ENCODE measurements at regions not wholly inside any gene's neighbourhood (a gene's known extent, or its start where the extent isn't known, plus 50 kb on each side); places are given as distances from the start of the nearest gene placed in this dataset.

DNA sequence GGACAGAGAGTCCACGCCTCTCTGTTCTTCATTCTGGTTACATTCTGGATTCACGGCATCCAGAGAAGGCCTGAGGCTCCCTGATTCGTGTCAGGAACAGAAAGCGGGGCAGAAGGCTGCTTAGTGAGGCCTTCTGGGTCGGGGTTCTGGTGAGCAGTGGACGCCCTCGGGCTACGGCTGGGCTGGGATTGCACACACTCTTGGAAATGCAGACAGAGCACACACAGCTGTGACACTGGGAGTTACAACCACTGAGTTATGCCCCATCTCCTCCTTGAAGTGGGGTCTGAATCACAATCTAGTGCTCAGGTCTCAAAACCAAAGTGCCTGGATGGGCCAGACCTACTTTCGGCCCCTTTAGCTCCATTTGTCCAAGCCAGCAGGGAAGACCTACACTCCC lies 156.9 kb upstream of the GDF10 start:
- TF ChIP-seq, protein P1, sequence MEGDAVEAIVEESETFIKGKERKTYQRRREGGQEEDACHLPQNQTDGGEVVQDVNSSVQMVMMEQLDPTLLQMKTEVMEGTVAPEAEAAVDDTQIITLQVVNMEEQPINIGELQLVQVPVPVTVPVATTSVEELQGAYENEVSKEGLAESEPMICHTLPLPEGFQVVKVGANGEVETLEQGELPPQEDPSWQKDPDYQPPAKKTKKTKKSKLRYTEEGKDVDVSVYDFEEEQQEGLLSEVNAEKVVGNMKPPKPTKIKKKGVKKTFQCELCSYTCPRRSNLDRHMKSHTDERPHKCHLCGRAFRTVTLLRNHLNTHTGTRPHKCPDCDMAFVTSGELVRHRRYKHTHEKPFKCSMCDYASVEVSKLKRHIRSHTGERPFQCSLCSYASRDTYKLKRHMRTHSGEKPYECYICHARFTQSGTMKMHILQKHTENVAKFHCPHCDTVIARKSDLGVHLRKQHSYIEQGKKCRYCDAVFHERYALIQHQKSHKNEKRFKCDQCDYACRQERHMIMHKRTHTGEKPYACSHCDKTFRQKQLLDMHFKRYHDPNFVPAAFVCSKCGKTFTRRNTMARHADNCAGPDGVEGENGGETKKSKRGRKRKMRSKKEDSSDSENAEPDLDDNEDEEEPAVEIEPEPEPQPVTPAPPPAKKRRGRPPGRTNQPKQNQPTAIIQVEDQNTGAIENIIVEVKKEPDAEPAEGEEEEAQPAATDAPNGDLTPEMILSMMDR (IDR thresholded peaks at IDR 0.05) = no peak
- TF ChIP-seq POLR2A (IDR thresholded peaks at IDR 0.05) (no peak), POLR2AphosphoS5 (IDR thresholded peaks at IDR 0.05; ENCODE audit: insufficient read depth in 1 of 2, low read depth in 1 of 2) (no peak)

Measured in vagina (tissue), 2 donors.